HG03064 (cell line): ENCODE measurements at regions not wholly inside any gene's neighbourhood (a gene's known extent, or its start where the extent isn't known, plus 50 kb on each side); places are given as distances from the start of the nearest gene placed in this dataset.
"Not testable (repeated sequence)": the region's sequence is repeated elsewhere in the genome, so short reads cannot be mapped to it uniquely, and the experiment has no call there.

Experiments
- ATAC-seq: cut with Tn5 transposase; IDR thresholded peaks from one replicate; pipeline ENCODE4 v1.9.1; 2021; ENCODE audit warnings: low read depth; ENCODE audit not compliant: unreplicated experiment

- ATAC-seq = no peak
Observed at GRCh38 chr4:97013711-97014110, 1129.6 kb downstream of the STPG2 start.

GRCh38 chr4:97015301-97015700, 1128.0 kb downstream of the STPG2 start:
- no peak for ATAC-seq

- ATAC-seq = no peak
Observed at GRCh38 chr4:97016186-97016907, 1126.9 kb downstream of the STPG2 start.

GRCh38 chr4:97027728-97028410, 1115.4 kb downstream of the STPG2 start:
- no peak for ATAC-seq

- ATAC-seq = no peak
Observed at GRCh38 chr4:97028785-97029184, 1114.5 kb downstream of the STPG2 start.

GRCh38 chr4:97037411-97038145, 1105.7 kb downstream of the STPG2 start:
- not testable (repeated sequence) for ATAC-seq

- ATAC-seq = no peak
Observed at GRCh38 chr4:97038146-97038516, 1105.1 kb downstream of the STPG2 start.

GRCh38 chr4:97072666-97073065, 1070.6 kb downstream of the STPG2 start:
- ATAC-seq = no peak

- ATAC-seq = no peak
Observed at GRCh38 chr4:97073194-97073593, 1070.1 kb downstream of the STPG2 start.

- no peak for ATAC-seq
Observed at GRCh38 chr4:97074531-97074930, 1068.7 kb downstream of the STPG2 start.

GRCh38 chr4:97081951-97082350, 1061.3 kb downstream of the STPG2 start:
- ATAC-seq = no peak

- not testable (repeated sequence) for ATAC-seq
Observed at GRCh38 chr4:97097036-97097435, 1046.2 kb downstream of the STPG2 start.

- not testable (repeated sequence) for ATAC-seq
Observed at GRCh38 chr4:97101171-97101570, 1042.1 kb downstream of the STPG2 start.

- no peak for ATAC-seq
Observed at GRCh38 chr4:97103252-97103651, 1040.0 kb downstream of the STPG2 start.

GRCh38 chr4:97104006-97104405, 1039.3 kb downstream of the STPG2 start:
- ATAC-seq = no peak

GRCh38 chr4:97104666-97105065, 1038.6 kb downstream of the STPG2 start:
- no peak for ATAC-seq

- ATAC-seq = no peak
Observed at GRCh38 chr4:97105347-97106099, 1037.8 kb downstream of the STPG2 start.

- no peak for ATAC-seq
Observed at GRCh38 chr4:97106161-97106560, 1037.1 kb downstream of the STPG2 start.

- ATAC-seq = no peak
Observed at GRCh38 chr4:97110506-97110905, 1032.8 kb downstream of the STPG2 start.

- ATAC-seq = no peak
Observed at GRCh38 chr4:97116511-97116910, 1026.8 kb downstream of the STPG2 start.

GRCh38 chr4:97121493-97121892, 1021.8 kb downstream of the STPG2 start:
- no peak for ATAC-seq
